GM23248 (cell line): ENCODE measurements at regions not wholly inside any gene's neighbourhood (a gene's known extent, or its start where the extent isn't known, plus 50 kb on each side); places are given as distances from the start of the nearest gene placed in this dataset.
"Not testable (repeated sequence)": the region's sequence is repeated elsewhere in the genome, so short reads cannot be mapped to it uniquely, and the experiment has no call there.

Experiments
- DNase-seq: peaks from one replicate; pipeline ENCODE4 v3.0.0-alpha.2; 2015
- H2AFZ ChIP-seq: fragments of 200-600 bp; sonication (generic); 2 replicates; pipeline ENCODE4 v1.6.1; 2016; ENCODE audit warnings: antibody characterized with exemption
- H3F3A ChIP-seq: fragments of 200-600 bp; sonication (generic); 2 replicates; pipeline ENCODE4 v1.6.1; 2016; ENCODE audit warnings: mild to moderate bottlenecking, antibody characterized with exemption, mixed run types; ENCODE audit not compliant: insufficient read depth
- H3K27ac ChIP-seq: fragments of 200-600 bp; sonication (generic); 2 replicates; pipeline ENCODE4 v1.5.1; 2016; ENCODE audit warnings: mild to moderate bottlenecking
- H3K27me3 ChIP-seq: fragments of 200-600 bp; sonication (generic); replicated peaks from 2 replicates; pipeline ENCODE4 v1.6.1; 2016; ENCODE audit warnings: mild to moderate bottlenecking; ENCODE audit not compliant: insufficient read depth
- H3K36me3 ChIP-seq: fragments of 200-600 bp; sonication (generic); 2 replicates; pipeline ENCODE4 v1.6.1; 2016; ENCODE audit warnings: low read depth, mild to moderate bottlenecking
- H3K4me1 ChIP-seq: fragments of 200-600 bp; sonication (generic); 2 replicates; pipeline ENCODE4 v1.6.1; 2016; ENCODE audit warnings: mild to moderate bottlenecking; ENCODE audit not compliant: insufficient read depth
- H3K4me2 ChIP-seq: fragments of 200-600 bp; sonication (generic); one replicate; pipeline ENCODE4 v1.6.1; 2016; ENCODE audit warnings: mild to moderate bottlenecking; ENCODE audit not compliant: unreplicated experiment
- H3K4me3 ChIP-seq: fragments of 200-600 bp; sonication (generic); 2 replicates; pipeline ENCODE4 v1.5.1; 2016; ENCODE audit warnings: mild to moderate bottlenecking
- H3K79me2 ChIP-seq: fragments of 200-600 bp; sonication (generic); 2 replicates; pipeline ENCODE4 v1.6.1; 2016; ENCODE audit warnings: mild to moderate bottlenecking; ENCODE audit not compliant: insufficient read depth
- H3K9ac ChIP-seq: fragments of 200-600 bp; sonication (generic); 2 replicates; pipeline ENCODE4 v1.6.1; 2016; ENCODE audit warnings: mild to moderate bottlenecking
- H3K9me2 ChIP-seq: fragments of 200-600 bp; sonication (generic); 2 replicates; pipeline ENCODE4 v1.6.1; 2016; ENCODE audit warnings: mixed run types, mild to moderate bottlenecking, moderate library complexity; ENCODE audit not compliant: insufficient read depth
- H3K9me3 ChIP-seq: fragments of 200-600 bp; sonication (generic); one replicate; pipeline ENCODE4 v1.6.1; 2017; ENCODE audit warnings: low read depth
- H4K20me1 ChIP-seq: fragments of 200-600 bp; sonication (generic); 2 replicates; pipeline ENCODE4 v1.6.0; 2016; ENCODE audit not compliant: insufficient read depth
- EZH2 ChIP-seq: fragments of 200-600 bp; sonication (generic); IDR thresholded peaks from 2 replicates; pipeline ENCODE4 v1.6.1; 2018; ENCODE audit warnings: antibody characterized with exemption, mild to moderate bottlenecking; ENCODE audit not compliant: insufficient read depth, poor library complexity, severe bottlenecking
- EZH2phosphoT487 ChIP-seq: fragments of 200-600 bp; sonication (generic); IDR thresholded peaks from 2 replicates; pipeline ENCODE4 v1.6.1; 2018; ENCODE audit warnings: antibody characterized with exemption, moderate library complexity, mild to moderate bottlenecking, low read depth; ENCODE audit not compliant: insufficient read depth
- WGBS, 2 experiments: methylation state at CpG; one replicate each; pipeline ENCODE4 v1.1.6; 2015 to 2017; ENCODE audit warnings: low lambda C conversion rate in 2 of 2, low coverage in 1 of 2; ENCODE audit errors: missing lambda C conversion rate in 2 of 2; 5-methylcytosine and 5-hydroxymethylcytosine counted together
- in situ Hi-C: fragments of 300-500 bp; cut with MboI; formaldehyde crosslinking; loops from 2 replicates; pipeline ENCODE4 v1.15.0; 2020

- no peaks in the 10 kb centered on the region for H3K36me3 ChIP-seq
- no peak overlapping the region for H3K27ac ChIP-seq
- 70 to 82% methylated on average over 5 of the region's 5 CpGs for WGBS, 2 experiments
- H2AFZ ChIP-seq = no peak overlapping the region
- no peak overlapping the region for H3K4me2 ChIP-seq
- no peaks in the 10 kb centered on the region for H3K9me2 ChIP-seq
- TF ChIP-seq EZH2phosphoT487 (no peak), EZH2 (no peak)
- DNase-seq = no peak
- no peaks in the 10 kb centered on the region for H3F3A ChIP-seq
- no peaks in the 10 kb centered on the region for H3K79me2 ChIP-seq
- H4K20me1 ChIP-seq = no peaks in the 10 kb centered on the region
- in situ Hi-C loops = no loop called here
- H3K9me3 ChIP-seq = no peaks in the 10 kb centered on the region
- H3K4me1 ChIP-seq = no peaks in the 10 kb centered on the region
- H3K4me3 ChIP-seq = no peak overlapping the region
- peaks cover 13% of the 10 kb centered on the region for H3K27me3 ChIP-seq
- H3K9ac ChIP-seq = no peak overlapping the region
These were observed 69.0 kb upstream of the DHRS4 start for GRCh38 chr14:23884541-23884904.

GRCh38 chr14:23887536-23887935, 66.0 kb upstream of the DHRS4 start:
- H3K36me3 ChIP-seq = no peaks in the 10 kb centered on the region
- H3K4me2 ChIP-seq = no peak overlapping the region
- no peak overlapping the region for H2AFZ ChIP-seq
- no peak overlapping the region for H3K4me3 ChIP-seq
- no peaks in the 10 kb centered on the region for H3K79me2 ChIP-seq
- peaks cover 13% of the 10 kb centered on the region for H3K27me3 ChIP-seq
- H3K9me3 ChIP-seq = no peaks in the 10 kb centered on the region
- H4K20me1 ChIP-seq = no peaks in the 10 kb centered on the region
- no peak overlapping the region for H3K9ac ChIP-seq
- TF ChIP-seq EZH2phosphoT487 = no peak
- TF ChIP-seq EZH2 = no peak
- H3F3A ChIP-seq = no peaks in the 10 kb centered on the region
- no peak for DNase-seq
- WGBS, 2 experiments = 22 to 40% methylated on average over 1 of the region's 1 CpG
- H3K9me2 ChIP-seq = no peaks in the 10 kb centered on the region
- H3K27ac ChIP-seq = no peak overlapping the region
- in situ Hi-C loops = no loop called here
- no peaks in the 10 kb centered on the region for H3K4me1 ChIP-seq

GRCh38 chr14:23891717-23892116, 61.9 kb upstream of the DHRS4 start:
- H2AFZ ChIP-seq, DNase-seq, H3K4me3 ChIP-seq, H3K9me3 ChIP-seq, H4K20me1 ChIP-seq, H3F3A ChIP-seq, H3K27ac ChIP-seq, H3K4me1 ChIP-seq, in situ Hi-C loops, H3K4me2 ChIP-seq, H3K27me3 ChIP-seq, H3K9ac ChIP-seq, H3K36me3 ChIP-seq, H3K79me2 ChIP-seq, H3K9me2 ChIP-seq: not testable (repeated sequence)
- WGBS, 2 experiments = 70 to 77% methylated on average over 6 to 10 of the region's 26 CpGs

- WGBS, 2 experiments = 43 to 54% methylated on average over 3 of the region's 3 CpGs
- DNase-seq, H3K4me2 ChIP-seq, in situ Hi-C loops, H3K27me3 ChIP-seq, H3K9me3 ChIP-seq, H3F3A ChIP-seq, H3K9me2 ChIP-seq, H3K4me1 ChIP-seq, H3K36me3 ChIP-seq, H2AFZ ChIP-seq, H3K79me2 ChIP-seq, H4K20me1 ChIP-seq, H3K9ac ChIP-seq, H3K4me3 ChIP-seq, H3K27ac ChIP-seq: not testable (repeated sequence)
These were observed 61.3 kb upstream of the DHRS4 start for GRCh38 chr14:23892289-23892688.

- Histone ChIP-seq H3K27ac (no peak overlapping the region), H3K27me3 (no peaks in the 10 kb centered on the region), H3K4me1 (no peaks in the 10 kb centered on the region), H3K9me3 (no peaks in the 10 kb centered on the region), H3K9me2 (no peaks in the 10 kb centered on the region), H2AFZ (no peak overlapping the region), H3K79me2 (no peaks in the 10 kb centered on the region), H3F3A (no peaks in the 10 kb centered on the region), H3K4me2 (no peak overlapping the region), H3K36me3 (no peaks in the 10 kb centered on the region), H4K20me1 (no peaks in the 10 kb centered on the region), H3K4me3 (no peak overlapping the region), H3K9ac (no peak overlapping the region)
- DNase-seq = no peak
- in situ Hi-C loops = no loop called here
- 30 to 35% methylated on average over 4 of the region's 4 CpGs for WGBS, 2 experiments
- TF ChIP-seq EZH2phosphoT487 = no peak
- TF ChIP-seq EZH2 = no peak
These were observed 59.1 kb upstream of the DHRS4 start for GRCh38 chr14:23894362-23895052.
